IPS-18a (cell line): ENCODE measurements at regions not wholly inside any gene's neighbourhood (a gene's known extent, or its start where the extent isn't known, plus 50 kb on each side); places are given as distances from the start of the nearest gene placed in this dataset.

Experiments used
- H3K27ac ChIP-seq: one replicate; pipeline ENCODE4 v1.5.1; 2013; ENCODE audit warnings: low read length
- H3K27me3 ChIP-seq: one replicate; pipeline ENCODE4 v1.6.1; 2013; ENCODE audit warnings: mild to moderate bottlenecking, low read length; ENCODE audit not compliant: control insufficient read depth, insufficient read depth
- H3K36me3 ChIP-seq: one replicate; pipeline ENCODE4 v1.6.1; 2013; ENCODE audit warnings: low read depth, low read length; ENCODE audit not compliant: control insufficient read depth
- H3K4me1 ChIP-seq: one replicate; pipeline ENCODE4 v1.6.1; 2013; ENCODE audit warnings: low read depth, low read length; ENCODE audit not compliant: control insufficient read depth
- H3K4me3 ChIP-seq: one replicate; pipeline ENCODE4 v1.5.1; 2013; ENCODE audit warnings: low read length
- H3K9ac ChIP-seq: one replicate; pipeline ENCODE4 v1.6.1; 2013; ENCODE audit warnings: mild to moderate bottlenecking, low read length, moderate library complexity
- H3K9me3 ChIP-seq: one replicate; pipeline ENCODE4 v1.6.1; 2013; ENCODE audit warnings: low read depth, low read length; ENCODE audit not compliant: control insufficient read depth

GRCh38 chr10:61110936-61111335 is 167.0 kb upstream of the RHOBTB1 start:
- H3K36me3 ChIP-seq = no peaks in the 10 kb centered on the region
- H3K4me1 ChIP-seq = no peaks in the 10 kb centered on the region
- H3K9ac ChIP-seq = no peak overlapping the region
- no peak overlapping the region for H3K4me3 ChIP-seq
- H3K9me3 ChIP-seq = no peaks in the 10 kb centered on the region
- no peak overlapping the region for H3K27ac ChIP-seq
- H3K27me3 ChIP-seq = no peaks in the 10 kb centered on the region

GRCh38 chr10:61110188-61110844 is 166.3 kb upstream of the RHOBTB1 start:
- no peaks in the 10 kb centered on the region for H3K4me1 ChIP-seq
- H3K27ac ChIP-seq = no peak overlapping the region
- H3K9ac ChIP-seq = no peak overlapping the region
- H3K36me3 ChIP-seq = no peaks in the 10 kb centered on the region
- no peaks in the 10 kb centered on the region for H3K27me3 ChIP-seq
- H3K9me3 ChIP-seq = no peaks in the 10 kb centered on the region
- H3K4me3 ChIP-seq = no peak overlapping the region

GRCh38 chr10:61108915-61109314 is 164.9 kb upstream of the RHOBTB1 start:
- no peaks in the 10 kb centered on the region for H3K27me3 ChIP-seq
- no peaks in the 10 kb centered on the region for H3K4me1 ChIP-seq
- no peak overlapping the region for H3K4me3 ChIP-seq
- no peak overlapping the region for H3K27ac ChIP-seq
- H3K36me3 ChIP-seq = no peaks in the 10 kb centered on the region
- no peaks in the 10 kb centered on the region for H3K9me3 ChIP-seq
- no peak overlapping the region for H3K9ac ChIP-seq

- Histone ChIP-seq H3K4me1 (no peaks in the 10 kb centered on the region), H3K9ac (no peak overlapping the region), H3K4me3 (no peak overlapping the region), H3K27me3 (no peaks in the 10 kb centered on the region), H3K9me3 (no peaks in the 10 kb centered on the region), H3K27ac (no peak overlapping the region), H3K36me3 (no peaks in the 10 kb centered on the region)
Observed at GRCh38 chr10:61100887-61101286, 156.9 kb upstream of the RHOBTB1 start.

- no peak overlapping the region for H3K4me3 ChIP-seq
- H3K36me3 ChIP-seq = no peaks in the 10 kb centered on the region
- H3K27ac ChIP-seq = no peak overlapping the region
- no peaks in the 10 kb centered on the region for H3K27me3 ChIP-seq
- no peak overlapping the region for H3K9ac ChIP-seq
- H3K4me1 ChIP-seq = no peaks in the 10 kb centered on the region
- no peaks in the 10 kb centered on the region for H3K9me3 ChIP-seq
Observed at GRCh38 chr10:61099756-61100155, 155.8 kb upstream of the RHOBTB1 start.

GRCh38 chr10:61098966-61099365 is 155.0 kb upstream of the RHOBTB1 start:
- Histone ChIP-seq H3K27ac (no peak overlapping the region), H3K9me3 (no peaks in the 10 kb centered on the region), H3K4me1 (no peaks in the 10 kb centered on the region), H3K4me3 (no peak overlapping the region), H3K36me3 (no peaks in the 10 kb centered on the region), H3K27me3 (no peaks in the 10 kb centered on the region), H3K9ac (no peak overlapping the region)

- Histone ChIP-seq H3K9ac (no peak overlapping the region), H3K36me3 (no peaks in the 10 kb centered on the region), H3K9me3 (no peaks in the 10 kb centered on the region), H3K4me3 (no peak overlapping the region), H3K4me1 (no peaks in the 10 kb centered on the region), H3K27ac (no peak overlapping the region), H3K27me3 (no peaks in the 10 kb centered on the region)
Observed at GRCh38 chr10:61097026-61097425, 153.0 kb upstream of the RHOBTB1 start.

GRCh38 chr10:61096056-61096455 is 152.1 kb upstream of the RHOBTB1 start:
- Histone ChIP-seq H3K4me1 (no peaks in the 10 kb centered on the region), H3K9me3 (no peaks in the 10 kb centered on the region), H3K27ac (no peak overlapping the region), H3K4me3 (no peak overlapping the region), H3K27me3 (no peaks in the 10 kb centered on the region), H3K9ac (no peak overlapping the region), H3K36me3 (no peaks in the 10 kb centered on the region)

GRCh38 chr10:61091531-61091930 is 147.5 kb upstream of the RHOBTB1 start:
- Histone ChIP-seq H3K36me3 (no peaks in the 10 kb centered on the region), H3K4me3 (no peak overlapping the region), H3K27me3 (no peaks in the 10 kb centered on the region), H3K4me1 (no peaks in the 10 kb centered on the region), H3K9me3 (no peaks in the 10 kb centered on the region), H3K27ac (no peak overlapping the region), H3K9ac (no peak overlapping the region)

GRCh38 chr10:61089251-61089650 is 145.3 kb upstream of the RHOBTB1 start:
- H3K9ac ChIP-seq = no peak overlapping the region
- H3K4me1 ChIP-seq = no peaks in the 10 kb centered on the region
- H3K27ac ChIP-seq = no peak overlapping the region
- H3K9me3 ChIP-seq = peaks cover 1% of the 10 kb centered on the region
- H3K27me3 ChIP-seq = no peaks in the 10 kb centered on the region
- H3K36me3 ChIP-seq = no peaks in the 10 kb centered on the region
- no peak overlapping the region for H3K4me3 ChIP-seq

GRCh38 chr10:61084493-61084892 is 140.5 kb upstream of the RHOBTB1 start:
- Histone ChIP-seq H3K4me1 (no peaks in the 10 kb centered on the region), H3K27ac (no peak overlapping the region), H3K4me3 (no peak overlapping the region)

GRCh38 chr10:61081301-61081700 is 137.3 kb upstream of the RHOBTB1 start:
- no peak overlapping the region for H3K9ac ChIP-seq
- no peaks in the 10 kb centered on the region for H3K27me3 ChIP-seq
- no peaks in the 10 kb centered on the region for H3K4me1 ChIP-seq
- H3K9me3 ChIP-seq = peaks cover 2% of the 10 kb centered on the region
- no peak overlapping the region for H3K4me3 ChIP-seq
- H3K27ac ChIP-seq = no peak overlapping the region
- H3K36me3 ChIP-seq = no peaks in the 10 kb centered on the region

More at GRCh38 chr10:61084493-61084892, 140.5 kb upstream of the RHOBTB1 start:
- peaks cover 2% of the 10 kb centered on the region for H3K9me3 ChIP-seq
- H3K36me3 ChIP-seq = no peaks in the 10 kb centered on the region
- no peaks in the 10 kb centered on the region for H3K27me3 ChIP-seq
- H3K9ac ChIP-seq = no peak overlapping the region
